HepG2 (cell line): ENCODE measurements at regions not wholly inside any gene's neighbourhood (a gene's known extent, or its start where the extent isn't known, plus 50 kb on each side); places are given as distances from the start of the nearest gene placed in this dataset.

ENCODE experiments used
- ATAC-seq: fragments of 200-7000 bp; cut with Tn5 transposase; 3 replicates; pipeline ENCODE4 v1.9.1; 2020; ENCODE audit warnings: mild to moderate bottlenecking, moderate library complexity
- BruUV-seq: library from RNA; stranded (reverse); fragments of 400-500 nt; replicated peaks from 2 replicates; lab custom pipeline; 2021; lab: Mats Ljungman, UMichigan
- CTCF ChIA-PET: fragments of 300-600 bp; formaldehyde crosslinking; extraction: SDS; loops from one replicate; lab custom pipeline; 2021; ENCODE audit warnings: low total read pairs, inconsistent platforms, low intra/inter-chr PET ratio; lab: Yijun Ruan, JAX
- POLR2A ChIA-PET: fragments of 350-600 bp; sonication (Branson Sonifier 250); formaldehyde crosslinking; loops from one replicate; lab custom pipeline; 2020; ENCODE audit warnings: antibody characterized with exemption, inconsistent platforms; lab: Yijun Ruan, JAX
- DNase-seq: peaks from one replicate; pipeline ENCODE4 v3.0.0-alpha.2; 2015; ENCODE audit warnings: low spot score
- FAIRE-seq: peaks from 3 replicates; lab custom pipeline; 2011; peaks lifted over from hg19 to GRCh38; lab: Jason Lieb, UNC
- H2AFZ ChIP-seq: one replicate; pipeline ENCODE4 v1.6.1; 2011; ENCODE audit warnings: low read length, inconsistent platforms
- H3K27ac ChIP-seq: fragments of 300-600 bp; 3 replicates; pipeline ENCODE4 v1.8.0; 2011; ENCODE audit warnings: mixed run types, mild to moderate bottlenecking, mixed read lengths, low read length, inconsistent platforms; ENCODE audit not compliant: insufficient read depth; ENCODE audit errors: extremely low read length
- H3K27me3 ChIP-seq, 2 experiments: fragments of 200-600 bp in 1 of 2; 2 replicates in 1 of 2; 3 replicates in 1 of 2; pipeline versions ENCODE4 v1.6.0 to v1.8.0; 2011; ENCODE audit warnings: low read length in 2 of 2, mild to moderate bottlenecking in 2 of 2, moderate library complexity in 2 of 2, inconsistent platforms in 1 of 2; ENCODE audit not compliant: insufficient read depth in 2 of 2, control insufficient read depth in 1 of 2
- H3K36me3 ChIP-seq, 2 experiments: fragments of 200-600 bp in 1 of 2; replicated peaks in 1 of 2; 2 replicates in 1 of 2; 3 replicates in 1 of 2; pipeline versions ENCODE4 v1.5.1 to v1.8.0; 2011; ENCODE audit warnings: low read length in 2 of 2, inconsistent platforms in 1 of 2; ENCODE audit not compliant: insufficient read depth in 2 of 2, control insufficient read depth in 1 of 2
- H3K4me1 ChIP-seq: 2 replicates; pipeline ENCODE4 v1.5.1; 2012; ENCODE audit warnings: low read length, inconsistent platforms; ENCODE audit not compliant: insufficient read depth
- H3K4me2 ChIP-seq: 2 replicates; pipeline ENCODE4 v1.6.0; 2011; ENCODE audit warnings: low read depth, low read length, inconsistent platforms
- H3K4me3 ChIP-seq, 3 experiments: fragments of 200-600 bp in 1 of 3; sonication (generic), shearing (Covaris generic) in 1 of 3; replicated peaks in 1 of 3; 2 replicates each; pipeline ENCODE4 v1.5.1; 2011 to 2016; ENCODE audit warnings: low read length in 3 of 3, inconsistent platforms in 2 of 3, low read depth in 2 of 3, mild to moderate bottlenecking in 2 of 3, control low read depth in 1 of 3, mixed read lengths in 1 of 3; ENCODE audit not compliant: insufficient read depth in 1 of 3
- H3K79me2 ChIP-seq: one replicate; pipeline ENCODE4 v1.6.1; 2011; ENCODE audit warnings: low read length, inconsistent platforms; ENCODE audit not compliant: insufficient read depth
- H3K9ac ChIP-seq: 2 replicates; pipeline ENCODE4 v1.6.0; 2011; ENCODE audit warnings: mild to moderate bottlenecking, low read depth, low read length, inconsistent platforms; ENCODE audit not compliant: insufficient read depth
- H3K9me3 ChIP-seq: 2 replicates; pipeline ENCODE4 v1.5.1; 2012; ENCODE audit warnings: mild to moderate bottlenecking, low read length
- H4K20me1 ChIP-seq: 2 replicates; pipeline ENCODE4 v1.6.0; 2011; ENCODE audit warnings: inconsistent platforms, mild to moderate bottlenecking, low read length, moderate library complexity; ENCODE audit not compliant: insufficient read depth
- AGO1 ChIP-seq: fragments of 200-400 bp; formaldehyde crosslinking; IDR thresholded peaks from 2 replicates; pipeline ENCODE4 v1.6.1; 2017; ENCODE audit warnings: mild to moderate bottlenecking, low read depth, low read length, moderate library complexity; ENCODE audit not compliant: poor library complexity, severe bottlenecking
- GLI4 ChIP-seq: sonication (generic); formaldehyde crosslinking; IDR thresholded peaks from 2 replicates; pipeline ENCODE4 v1.5.1; 2020; ENCODE audit warnings: missing genetic modification reagents, mild to moderate bottlenecking, moderate library complexity, borderline replicate concordance
- MED8 ChIP-seq: sonication (generic); formaldehyde crosslinking; IDR thresholded peaks from 2 replicates; pipeline ENCODE4 v1.8.1; 2023; ENCODE audit warnings: mild to moderate bottlenecking, missing genetic modification reagents; ENCODE audit not compliant: insufficient replicate concordance
- MXI1 ChIP-seq: IDR thresholded peaks from 3 replicates; pipeline ENCODE4 v1.6.1; 2012; ENCODE audit warnings: low read depth, low read length, inconsistent platforms, borderline replicate concordance
- NR2C2 ChIP-seq: sonication (generic); formaldehyde crosslinking; IDR thresholded peaks from 2 replicates; pipeline ENCODE4 v1.4.0; 2020; ENCODE audit warnings: missing genetic modification reagents, mild to moderate bottlenecking, moderate library complexity, borderline replicate concordance
- SP5 ChIP-seq: IDR thresholded peaks from 2 replicates; pipeline ENCODE4 v1.6.1; 2016; ENCODE audit warnings: low read depth, borderline replicate concordance
- STAT5B ChIP-seq: sonication (generic); formaldehyde crosslinking; IDR thresholded peaks from 2 replicates; pipeline ENCODE4 v1.4.0; 2020; ENCODE audit warnings: missing genetic modification reagents
- TBP ChIP-seq: sonication (generic); formaldehyde crosslinking; IDR thresholded peaks from 2 replicates; pipeline ENCODE4 v1.5.0; 2020; ENCODE audit warnings: missing genetic modification reagents
- TFDP2 ChIP-seq: sonication (generic); formaldehyde crosslinking; IDR thresholded peaks from 2 replicates; pipeline ENCODE4 v1.4.0; 2020; ENCODE audit warnings: missing genetic modification reagents
- TP53 ChIP-seq: sonication (generic); formaldehyde crosslinking; conservative IDR thresholded peaks from 2 replicates; pipeline ENCODE4 v1.4.0; 2020; ENCODE audit warnings: missing genetic modification reagents
- ZNF138 ChIP-seq: sonication (generic); formaldehyde crosslinking; IDR thresholded peaks from 2 replicates; pipeline ENCODE4 v1.5.0; 2020; ENCODE audit warnings: mild to moderate bottlenecking, low read depth, missing genetic modification reagents
- WGBS: methylation state at CpG from one replicate; pipeline ENCODE4 v1.1.6; 2017; ENCODE audit warnings: low lambda C conversion rate; 5-methylcytosine and 5-hydroxymethylcytosine counted together
- in situ Hi-C: cut with HindIII; loops from 2 replicates; pipeline ENCODE4 v1.10.0; 2017; ENCODE audit warnings: low pct_unique_long_range_greater_than_20kb; ENCODE audit not compliant: extremely low pct_ligation_motif_present
- intact Hi-C: fragments of 100-400 bp; cut with micrococcal nuclease; formaldehyde crosslinking; loops from one replicate; pipeline ENCODE4 v1.10.0; 2022; ENCODE audit not compliant: unreplicated experiment
- TF ChIP-seq, protein P1 (sequence below): sonication (generic); formaldehyde crosslinking; IDR thresholded peaks from 2 replicates; pipeline ENCODE4 v1.8.1; 2023; ENCODE audit warnings: mild to moderate bottlenecking, missing genetic modification reagents

GRCh38 chr12:58064666-58065065 lies 123.3 kb downstream of the ATP23 start:
- Histone ChIP-seq H3K79me2 (no peaks in the 10 kb centered on the region), H3K4me3 (no peak overlapping the region), H3K36me3 (no peaks in the 10 kb centered on the region), H2AFZ (no peak overlapping the region), H3K4me1 (no peaks in the 10 kb centered on the region), H3K27ac (no peak overlapping the region), H3K9me3 (no peaks in the 10 kb centered on the region), H3K27me3 (no peaks in the 10 kb centered on the region), H3K9ac (no peak overlapping the region), H4K20me1 (no peaks in the 10 kb centered on the region), H3K4me2 (no peak overlapping the region)
- intact Hi-C loops (no loop called here), in situ Hi-C loops (no loop called here)
- ChIA-PET CTCF (no interaction called here), POLR2A (no interaction called here)
- TF ChIP-seq MXI1 (no peak), TBP (CRISPR knock-in tag) (no peak), ZNF138 (CRISPR knock-in tag) (no peak), TFDP2 (CRISPR knock-in tag) (no peak), MED8 (no peak), AGO1 (no peak), STAT5B (CRISPR knock-in tag) (no peak), TP53 (no peak), NR2C2 (CRISPR knock-in tag) (no peak), GLI4 (CRISPR knock-in tag) (no peak), SP5 (CRISPR knock-in tag) (no peak)
- TF ChIP-seq, protein P1, sequence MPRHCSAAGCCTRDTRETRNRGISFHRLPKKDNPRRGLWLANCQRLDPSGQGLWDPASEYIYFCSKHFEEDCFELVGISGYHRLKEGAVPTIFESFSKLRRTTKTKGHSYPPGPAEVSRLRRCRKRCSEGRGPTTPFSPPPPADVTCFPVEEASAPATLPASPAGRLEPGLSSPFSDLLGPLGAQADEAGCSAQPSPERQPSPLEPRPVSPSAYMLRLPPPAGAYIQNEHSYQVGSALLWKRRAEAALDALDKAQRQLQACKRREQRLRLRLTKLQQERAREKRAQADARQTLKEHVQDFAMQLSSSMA, result no peak
- 9% methylated on average over 1 of the region's 1 CpG for WGBS
- ATAC-seq (no peak), DNase-seq (no peak), FAIRE-seq (no peak)
- BruUV-seq, result no TSS peak
